ENCODE measurements at regions not wholly inside any gene's neighbourhood (a gene's known extent, or its start where the extent isn't known, plus 50 kb on each side); places are given as distances from the start of the nearest gene placed in this dataset.

DNA sequence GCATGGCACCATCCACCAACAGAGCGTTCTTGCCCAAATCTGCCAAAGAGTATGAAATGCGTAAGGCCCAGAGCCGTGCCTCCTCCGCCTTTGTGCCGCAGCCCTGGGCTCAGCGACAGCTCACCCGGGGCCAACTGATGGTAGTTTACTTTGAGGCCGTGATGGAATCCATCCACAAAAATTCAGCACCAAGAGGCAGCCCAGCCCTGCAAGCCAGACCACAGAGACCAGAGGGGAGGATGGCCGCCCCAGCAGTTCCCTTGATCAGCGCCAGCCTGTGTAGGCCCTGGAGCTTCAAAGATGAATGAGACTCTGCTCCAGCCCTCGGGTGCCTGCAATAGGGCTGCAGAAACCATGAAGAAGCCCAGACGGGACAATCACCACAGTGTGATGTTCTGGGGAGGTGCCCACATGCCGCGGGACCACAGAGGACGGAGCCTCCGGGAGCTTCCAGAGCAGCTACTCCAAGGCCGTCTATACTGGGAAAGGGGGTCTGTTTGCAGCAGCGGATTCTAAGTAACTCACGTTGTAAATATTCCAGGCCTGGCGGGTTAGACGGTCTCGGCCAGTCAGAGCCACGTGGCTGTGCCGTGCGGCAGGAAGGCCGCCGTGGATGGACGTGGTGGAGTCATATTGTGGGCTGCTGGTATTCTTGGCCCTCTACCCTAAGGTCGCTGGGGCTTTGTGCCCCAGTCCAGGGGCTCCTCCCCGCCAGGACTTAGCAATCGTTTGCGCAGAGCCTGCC, 80.3 kb downstream of the RBFOX3 start:
- no peak overlapping the region for H3K4me3 ChIP-seq (ENCODE audit: control insufficient read depth in 2 of 3, extremely low read depth in 1 of 3, insufficient read depth in 2 of 3, low read depth in 1 of 3, low read length in 3 of 3)
- H3K27me3 ChIP-seq (ENCODE audit: control insufficient read depth, extremely low read depth, insufficient read depth, low read length), result peaks cover 24% of the 10 kb centered on the region
- H2AFZ ChIP-seq (ENCODE audit: control insufficient read depth, low read length), result no peak overlapping the region
- no peaks in the 10 kb centered on the region for H3K36me3 ChIP-seq (ENCODE audit: control insufficient read depth in 2 of 2, extremely low read depth in 1 of 2, insufficient read depth in 2 of 2, low read length in 2 of 2)
- H3K9ac ChIP-seq (ENCODE audit: control insufficient read depth, extremely low read depth, insufficient read depth, low read length), result no peak overlapping the region
- DNase-seq (ENCODE audit: low read depth, low spot score) (no peak), FAIRE-seq (no peak)
- H4K20me1 ChIP-seq (ENCODE audit: control insufficient read depth, extremely low read depth, insufficient read depth, low read length), result no peaks in the 10 kb centered on the region
- TF ChIP-seq, protein P1, sequence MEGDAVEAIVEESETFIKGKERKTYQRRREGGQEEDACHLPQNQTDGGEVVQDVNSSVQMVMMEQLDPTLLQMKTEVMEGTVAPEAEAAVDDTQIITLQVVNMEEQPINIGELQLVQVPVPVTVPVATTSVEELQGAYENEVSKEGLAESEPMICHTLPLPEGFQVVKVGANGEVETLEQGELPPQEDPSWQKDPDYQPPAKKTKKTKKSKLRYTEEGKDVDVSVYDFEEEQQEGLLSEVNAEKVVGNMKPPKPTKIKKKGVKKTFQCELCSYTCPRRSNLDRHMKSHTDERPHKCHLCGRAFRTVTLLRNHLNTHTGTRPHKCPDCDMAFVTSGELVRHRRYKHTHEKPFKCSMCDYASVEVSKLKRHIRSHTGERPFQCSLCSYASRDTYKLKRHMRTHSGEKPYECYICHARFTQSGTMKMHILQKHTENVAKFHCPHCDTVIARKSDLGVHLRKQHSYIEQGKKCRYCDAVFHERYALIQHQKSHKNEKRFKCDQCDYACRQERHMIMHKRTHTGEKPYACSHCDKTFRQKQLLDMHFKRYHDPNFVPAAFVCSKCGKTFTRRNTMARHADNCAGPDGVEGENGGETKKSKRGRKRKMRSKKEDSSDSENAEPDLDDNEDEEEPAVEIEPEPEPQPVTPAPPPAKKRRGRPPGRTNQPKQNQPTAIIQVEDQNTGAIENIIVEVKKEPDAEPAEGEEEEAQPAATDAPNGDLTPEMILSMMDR (optimal IDR thresholded peaks at IDR 0.05 in 1 of 3, IDR thresholded peaks at IDR 0.05 in 1 of 3, conservative IDR thresholded peaks at IDR 0.05 in 1 of 3; ENCODE audit: extremely low read depth in 1 of 3, insufficient read depth in 2 of 3, low read length in 3 of 3), result no peak
- TF ChIP-seq EZH2 (IDR thresholded peaks at IDR 0.05; ENCODE audit: low read length), result no peak
- H3K4me2 ChIP-seq (ENCODE audit: control insufficient read depth, extremely low read depth, insufficient read depth, low read depth, low read length), result no peak overlapping the region
- dilution Hi-C loops (cut with MboI; ENCODE audit: extremely low pct_ligation_motif_present, low sequenced_read_pairs), result no loop called here
- H3K9me1 ChIP-seq (ENCODE audit: control insufficient read depth, extremely low read depth, insufficient read depth, low read length), result no peaks in the 10 kb centered on the region
- H3K4me1 ChIP-seq (ENCODE audit: control insufficient read depth, extremely low read depth, insufficient read depth, low read length), result no peaks in the 10 kb centered on the region
- H3K79me2 ChIP-seq (ENCODE audit: control insufficient read depth, insufficient read depth, low read length), result no peaks in the 10 kb centered on the region
- no peak overlapping the region for H3K27ac ChIP-seq (ENCODE audit: control insufficient read depth, insufficient read depth, low read length)
- no peaks in the 10 kb centered on the region for H3K9me3 ChIP-seq (ENCODE audit: control insufficient read depth, low read depth, low read length)

DNA sequence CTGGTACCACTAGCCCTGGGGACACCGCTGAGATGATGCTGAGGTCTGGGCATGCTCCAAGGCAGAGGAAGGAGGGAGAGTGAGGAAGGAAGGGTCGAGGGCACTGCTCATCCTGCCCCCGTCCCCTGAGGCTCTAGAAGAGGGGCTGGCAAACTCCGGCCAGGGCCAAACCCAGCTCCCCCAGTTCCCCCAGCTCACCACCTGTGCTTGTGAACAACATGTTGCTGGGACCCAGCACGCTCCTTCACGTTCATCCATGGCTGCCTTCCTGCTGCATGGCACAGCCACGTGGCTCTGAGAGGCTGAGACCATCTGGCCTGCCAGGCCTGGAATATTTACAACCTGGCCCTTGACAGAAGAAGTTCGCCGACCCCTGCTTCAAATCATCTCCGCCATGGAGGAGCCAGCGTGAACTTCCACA, 81.2 kb downstream of the RBFOX3 start:
- H4K20me1 ChIP-seq (ENCODE audit: control insufficient read depth, extremely low read depth, insufficient read depth, low read length), result no peaks in the 10 kb centered on the region
- H3K36me3 ChIP-seq (ENCODE audit: control insufficient read depth in 2 of 2, extremely low read depth in 1 of 2, insufficient read depth in 2 of 2, low read length in 2 of 2), result no peaks in the 10 kb centered on the region
- no peak for DNase-seq (ENCODE audit: low read depth, low spot score)
- no peak overlapping the region for H3K27ac ChIP-seq (ENCODE audit: control insufficient read depth, insufficient read depth, low read length)
- no peak overlapping the region for H3K4me3 ChIP-seq (ENCODE audit: control insufficient read depth in 2 of 3, extremely low read depth in 1 of 3, insufficient read depth in 2 of 3, low read depth in 1 of 3, low read length in 3 of 3)
- H3K9me3 ChIP-seq (ENCODE audit: control insufficient read depth, low read depth, low read length), result no peaks in the 10 kb centered on the region
- H3K27me3 ChIP-seq (ENCODE audit: control insufficient read depth, extremely low read depth, insufficient read depth, low read length), result peaks cover 28% of the 10 kb centered on the region
- no peak overlapping the region for H3K4me2 ChIP-seq (ENCODE audit: control insufficient read depth, extremely low read depth, insufficient read depth, low read depth, low read length)
- H3K79me2 ChIP-seq (ENCODE audit: control insufficient read depth, insufficient read depth, low read length), result no peaks in the 10 kb centered on the region
- H3K9me1 ChIP-seq (ENCODE audit: control insufficient read depth, extremely low read depth, insufficient read depth, low read length), result no peaks in the 10 kb centered on the region
- no peak for FAIRE-seq
- no peaks in the 10 kb centered on the region for H3K4me1 ChIP-seq (ENCODE audit: control insufficient read depth, extremely low read depth, insufficient read depth, low read length)
- no peak overlapping the region for H3K9ac ChIP-seq (ENCODE audit: control insufficient read depth, extremely low read depth, insufficient read depth, low read length)
- TF ChIP-seq, protein P1 (optimal IDR thresholded peaks at IDR 0.05 in 1 of 3, IDR thresholded peaks at IDR 0.05 in 1 of 3, conservative IDR thresholded peaks at IDR 0.05 in 1 of 3; ENCODE audit: extremely low read depth in 1 of 3, insufficient read depth in 2 of 3, low read length in 3 of 3), result no peak
- TF ChIP-seq EZH2 (IDR thresholded peaks at IDR 0.05; ENCODE audit: low read length), result no peak
- no peak overlapping the region for H2AFZ ChIP-seq (ENCODE audit: control insufficient read depth, low read length)
- dilution Hi-C loops (cut with MboI; ENCODE audit: extremely low pct_ligation_motif_present, low sequenced_read_pairs), result no loop called here

Data from keratinocyte (primary cell).